Esophagus muscularis mucosa (tissue), 3 donors: ENCODE measurements at regions not wholly inside any gene's neighbourhood (a gene's known extent, or its start where the extent isn't known, plus 50 kb on each side); places are given as distances from the start of the nearest gene placed in this dataset.

Source experiments
- CTCF ChIP-seq, 3 experiments: fragments of 200-600 bp in 2 of 3; fragments of 450-650 bp in 1 of 3; sonication (generic) in 2 of 3; IDR thresholded peaks; one replicate each; pipeline ENCODE4 v1.5.1; 2017 to 2019; ENCODE audit warnings: antibody characterized with exemption in 3 of 3, mild to moderate bottlenecking in 2 of 3, moderate library complexity in 1 of 3
- POLR2A ChIP-seq: fragments of 450-650 bp; IDR thresholded peaks from one replicate; pipeline ENCODE4 v1.6.1; 2017; ENCODE audit warnings: antibody characterized with exemption, moderate library complexity, mild to moderate bottlenecking, low read depth

- no peak for TF ChIP-seq POLR2A
- TF ChIP-seq CTCF (IDR thresholded peaks at IDR 0.05): no peak
Observed at GRCh38 chr3:89762405-89762804, 655.0 kb downstream of the EPHA3 start.
